ENCODE measurements at regions not wholly inside any gene's neighbourhood (a gene's known extent, or its start where the extent isn't known, plus 50 kb on each side); places are given as distances from the start of the nearest gene placed in this dataset.
"Not testable (repeated sequence)": the region's sequence is repeated elsewhere in the genome, so short reads cannot be mapped to it uniquely, and the experiment has no call there.

DNA sequence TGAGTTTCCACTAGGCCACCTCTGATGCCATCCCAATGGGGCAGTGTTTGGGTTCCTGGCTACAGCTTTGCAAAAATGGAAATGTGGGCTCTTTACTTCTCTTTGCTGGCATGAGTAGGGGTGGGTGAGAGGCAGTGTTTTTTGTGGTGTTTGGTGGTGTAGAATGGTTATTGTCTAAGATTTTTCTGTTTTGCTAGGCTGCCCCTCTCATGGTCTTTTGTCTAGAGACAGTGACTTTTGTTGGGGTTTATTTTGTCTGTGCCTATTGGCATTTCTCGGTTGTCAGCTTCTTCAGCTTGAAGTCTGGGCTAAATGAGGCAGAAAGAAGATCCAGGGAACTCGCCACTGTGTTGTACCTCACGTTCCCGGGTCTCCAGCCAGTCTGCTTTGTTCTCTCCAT, 112.1 kb downstream of the CENPF start:
- DNase-seq (ENCODE audit: low read depth in 2 of 2), result no peak

DNA sequence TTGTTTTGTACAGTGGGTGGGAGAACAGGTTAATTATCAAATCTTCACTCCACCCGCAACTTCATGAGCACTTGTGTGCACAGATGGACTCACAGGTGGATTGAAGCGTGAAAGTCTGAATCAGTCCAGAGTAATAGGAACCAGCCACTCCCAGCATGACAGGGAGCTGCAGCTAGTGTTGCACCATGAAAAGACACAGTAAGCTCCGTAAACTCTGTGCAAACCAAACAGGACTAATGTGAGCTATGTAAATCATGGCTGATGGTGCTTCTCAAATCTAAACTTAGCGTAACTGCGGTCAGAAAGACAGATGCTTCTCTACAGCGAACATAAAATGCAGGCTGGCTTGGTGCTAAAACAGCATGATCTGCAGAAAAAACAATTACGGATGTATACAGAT, 114.4 kb downstream of the CENPF start:
- no peak for DNase-seq (ENCODE audit: low read depth in 2 of 2)

DNA sequence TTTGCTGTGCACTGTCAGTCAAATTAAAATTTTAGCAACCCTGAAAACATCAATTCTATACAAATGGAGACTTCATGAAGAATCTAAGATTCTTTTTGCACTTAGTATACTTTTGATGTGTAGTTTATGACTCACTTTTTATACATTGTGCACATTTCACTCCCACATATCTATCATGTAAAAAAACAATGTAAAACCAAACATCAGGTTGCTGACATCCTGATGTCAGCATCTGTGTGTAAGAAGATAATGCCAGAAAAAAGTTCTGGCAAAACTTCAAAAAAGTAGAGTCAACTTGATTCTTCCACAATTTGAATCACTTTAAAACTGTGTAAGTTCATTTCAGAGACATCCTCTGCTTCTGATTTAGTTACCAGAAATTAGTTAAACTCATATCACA, 115.7 kb downstream of the CENPF start:
- DNase-seq (ENCODE audit: low read depth in 2 of 2), result no peak

DNA sequence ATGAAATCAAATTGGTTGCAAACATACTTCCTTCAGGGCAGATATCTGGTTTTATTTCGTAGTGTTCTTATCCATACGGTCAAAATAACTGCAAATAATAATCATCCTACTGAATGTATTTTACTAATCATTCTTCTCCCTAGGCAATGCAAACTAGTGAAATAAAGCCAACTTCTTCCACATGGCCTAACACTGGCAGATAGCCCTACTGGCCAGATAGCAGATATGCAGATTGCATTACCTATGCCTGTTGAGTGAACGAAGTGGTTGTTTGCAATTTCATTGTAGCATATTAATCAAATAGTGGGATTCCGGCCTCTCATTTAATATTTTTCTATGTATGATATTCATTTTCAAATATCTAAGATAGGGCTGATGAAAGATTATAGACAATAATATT, 116.2 kb downstream of the CENPF start:
- no peak for DNase-seq (ENCODE audit: low read depth in 2 of 2)

DNA sequence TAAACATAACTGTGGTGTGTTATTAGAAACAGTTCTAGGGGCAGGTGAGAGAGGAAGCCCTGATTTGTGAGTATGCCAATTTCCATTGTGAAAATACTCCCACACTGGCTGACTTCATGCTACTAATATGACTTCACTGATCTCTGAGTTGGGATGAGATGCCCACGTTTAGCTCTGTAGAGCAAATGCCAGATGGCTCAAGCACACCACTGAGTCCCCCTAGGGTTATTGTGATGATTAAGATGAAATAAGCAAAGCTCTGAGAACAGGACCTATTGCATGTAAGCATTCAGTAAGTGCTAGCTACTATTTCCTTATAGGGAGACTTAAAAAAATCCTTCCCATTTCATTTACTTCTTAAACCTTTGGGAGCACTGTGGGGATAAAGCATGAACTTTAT, 117.6 kb downstream of the CENPF start:
- no peak for DNase-seq (ENCODE audit: low read depth in 2 of 2)

DNA sequence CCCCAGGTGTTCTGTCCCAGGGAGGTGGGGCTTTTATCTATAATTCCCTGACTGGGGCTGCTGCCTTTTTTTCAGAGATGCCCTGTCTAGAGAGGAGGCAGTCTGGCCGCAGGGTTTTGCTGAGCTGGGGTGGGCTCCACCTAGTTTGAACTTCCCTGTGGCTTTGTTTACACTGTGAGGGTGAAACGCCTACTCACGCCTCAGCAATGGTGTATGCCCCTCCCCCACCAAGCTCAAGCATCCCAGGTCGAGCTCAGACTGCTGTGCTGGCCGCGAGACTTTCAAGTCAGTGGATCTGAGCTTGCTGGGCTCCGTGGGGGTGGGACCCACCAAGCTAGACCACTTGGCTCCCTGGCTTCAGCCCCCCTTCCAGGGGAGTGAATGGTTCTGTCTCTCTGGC, 124.3 kb downstream of the CENPF start:
- DNase-seq (ENCODE audit: low read depth in 2 of 2), result no peak

DNA sequence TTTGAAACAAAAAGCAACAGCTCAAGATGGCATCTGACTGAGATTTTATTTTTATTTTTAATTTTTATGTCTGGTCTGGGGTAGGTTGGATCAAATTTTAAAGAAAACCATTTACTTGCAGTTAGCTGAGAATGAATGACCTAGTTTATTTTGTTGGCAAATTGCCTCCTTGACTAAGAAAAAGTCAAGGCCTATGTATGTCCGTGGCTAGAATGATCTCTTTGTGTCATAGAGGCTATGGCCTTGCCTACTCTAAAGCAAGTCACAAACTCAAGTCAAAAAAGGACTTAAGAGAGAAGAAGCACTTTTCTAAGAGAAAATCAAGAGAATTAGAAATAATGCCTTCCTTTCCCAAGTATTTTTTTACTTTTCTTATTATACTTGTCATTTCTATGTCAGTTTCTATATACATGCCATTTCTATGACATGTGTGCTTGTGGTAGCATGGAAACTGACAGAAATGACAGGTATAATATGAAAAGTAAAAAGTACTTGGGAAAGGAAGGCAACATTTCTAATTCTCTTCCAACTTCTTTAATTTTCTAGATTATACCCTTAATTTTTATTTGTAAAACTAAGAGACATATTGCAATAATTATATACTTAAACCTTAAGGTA, 136.7 kb downstream of the CENPF start:
- DNase-seq (ENCODE audit: low read depth in 2 of 2), result no peak

DNA sequence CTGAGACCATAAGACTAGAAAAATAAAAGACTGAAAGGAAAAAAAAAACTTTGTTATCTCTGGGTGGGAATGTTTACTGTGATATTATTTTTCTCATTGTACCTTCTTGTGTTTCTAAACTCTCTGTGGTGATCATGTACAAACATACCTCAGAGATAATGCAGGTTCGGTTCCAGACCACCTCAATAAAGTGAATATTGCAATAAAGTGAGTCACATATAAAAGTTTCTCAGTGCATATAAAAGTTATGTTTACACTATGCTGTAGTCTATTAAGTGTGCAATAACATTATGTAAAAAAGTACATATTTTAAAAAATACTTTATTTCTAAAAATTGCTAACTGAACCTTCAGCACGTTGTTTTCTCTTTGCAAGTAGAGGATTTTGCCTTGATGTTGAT, 137.5 kb downstream of the CENPF start:
- no peak for DNase-seq (ENCODE audit: low read depth in 2 of 2)

DNA sequence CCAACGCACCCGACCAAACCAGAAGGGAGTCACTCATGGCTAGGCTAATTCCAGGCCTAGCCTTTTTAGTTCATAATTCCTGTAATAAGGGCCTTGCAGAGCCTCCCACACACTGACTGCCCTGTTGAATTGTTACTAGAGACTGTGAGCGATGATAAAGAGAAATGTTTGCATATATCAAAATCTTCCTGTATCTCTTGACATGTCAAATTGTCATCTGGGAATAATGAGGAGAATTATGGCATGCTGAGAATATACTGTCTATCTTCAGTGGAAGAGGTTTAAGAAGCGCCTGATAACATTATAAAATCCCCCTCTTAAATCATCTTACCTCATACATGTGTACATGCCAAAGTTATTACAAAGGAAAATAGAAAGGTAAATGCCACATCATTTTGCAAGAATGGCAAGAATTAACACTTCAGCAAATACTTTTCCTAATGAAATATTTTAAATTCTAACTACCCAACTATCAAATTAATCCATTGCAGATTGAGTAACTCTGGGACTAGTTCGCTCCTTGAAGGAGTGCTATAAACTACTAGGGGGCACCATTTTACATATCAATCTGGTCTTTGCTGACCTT, 144.1 kb downstream of the CENPF start:
- DNase-seq (ENCODE audit: low read depth in 2 of 2), result no peak

DNA sequence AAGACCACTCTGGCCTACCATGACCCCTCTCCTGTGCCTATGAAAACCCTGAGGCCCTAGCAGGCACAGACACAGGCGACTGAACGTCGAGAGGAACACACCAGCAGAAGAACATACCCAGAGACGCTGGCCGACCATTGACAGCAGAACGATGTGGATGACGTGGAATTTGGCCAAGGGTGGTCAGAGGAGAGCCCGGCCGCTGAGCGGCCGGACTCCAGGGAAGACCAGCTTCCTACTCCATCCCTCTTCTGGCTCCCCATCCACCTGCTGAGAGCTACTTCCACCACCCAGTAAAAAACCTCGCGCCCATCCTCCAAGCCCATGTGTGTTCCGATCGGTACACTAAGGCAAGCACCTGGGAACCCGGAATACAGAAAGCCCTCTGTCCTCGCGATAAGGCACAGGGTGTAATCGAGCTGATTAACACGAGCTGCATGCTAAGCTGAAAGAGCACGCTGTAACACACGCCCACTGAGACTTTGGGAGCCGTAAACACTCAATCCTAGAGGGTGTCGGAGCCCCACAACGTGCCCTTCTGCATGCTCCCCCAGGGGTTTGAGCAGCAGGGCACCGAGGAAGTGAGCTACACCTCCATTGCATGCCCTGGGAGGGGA, 150.3 kb downstream of the CENPF start:
- DNase-seq (ENCODE audit: low read depth in 2 of 2), result no peak

DNA sequence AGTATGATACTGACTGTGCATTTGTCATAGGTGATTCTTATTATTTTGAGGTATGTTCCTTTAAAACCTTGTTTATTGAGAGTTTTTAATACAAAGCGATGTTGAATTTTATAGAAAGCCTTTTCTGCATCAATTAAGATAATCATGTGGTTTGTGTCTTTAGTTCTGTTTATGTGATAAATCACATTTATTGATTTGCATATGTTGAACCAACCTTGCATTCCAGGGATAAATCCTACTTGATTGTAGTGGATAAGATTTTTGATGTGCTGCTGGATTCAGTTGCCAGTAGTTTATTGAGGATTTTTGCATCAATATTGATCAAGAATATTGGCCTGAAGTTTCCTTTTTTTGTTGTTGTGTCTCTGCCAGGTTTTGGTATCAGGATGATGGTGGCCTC, 158.0 kb downstream of the CENPF start:
- DNase-seq (ENCODE audit: low read depth in 2 of 2), result no peak

DNA sequence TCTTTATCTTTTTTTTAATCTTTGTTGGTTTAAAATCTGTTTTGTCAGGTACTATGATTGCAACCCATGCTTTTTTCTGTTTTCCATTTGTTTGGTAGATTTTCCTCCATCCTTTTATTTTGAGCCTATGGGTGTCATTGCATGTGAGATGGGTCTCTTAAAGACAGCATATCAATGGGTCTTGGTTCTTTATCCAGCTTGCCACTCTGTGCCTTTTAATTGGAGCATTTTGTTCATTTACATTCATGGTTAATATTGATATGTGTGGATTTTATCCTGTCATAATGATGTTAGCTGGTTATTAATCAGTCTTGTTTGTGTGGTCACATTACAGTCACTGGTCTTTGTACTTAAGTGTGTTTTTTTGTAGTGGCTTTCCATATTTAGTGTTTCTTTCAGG, 159.9 kb downstream of the CENPF start:
- DNase-seq (ENCODE audit: low read depth in 2 of 2), result no peak

DNA sequence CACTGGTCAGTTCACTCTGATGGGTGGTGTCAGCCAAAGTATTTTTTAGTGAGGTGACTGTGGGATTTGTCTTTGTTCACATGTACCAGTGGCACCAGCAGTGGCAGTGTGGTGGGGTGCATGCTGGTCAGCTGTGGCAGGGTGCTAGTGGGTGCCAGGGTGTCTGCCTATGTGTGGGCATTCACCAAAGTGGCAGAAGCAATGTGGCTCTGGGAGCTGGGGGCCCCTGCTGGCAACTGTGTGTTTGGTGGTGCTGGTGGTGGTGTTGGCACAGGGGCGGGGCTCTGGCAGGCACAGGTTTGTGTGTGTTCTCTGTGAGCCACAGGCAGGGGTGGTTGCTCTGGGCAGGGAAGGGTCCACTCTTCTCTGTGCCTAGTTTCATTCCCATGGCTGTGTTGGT, 161.5 kb downstream of the CENPF start:
- no peak for DNase-seq (ENCODE audit: low read depth in 2 of 2)

DNA sequence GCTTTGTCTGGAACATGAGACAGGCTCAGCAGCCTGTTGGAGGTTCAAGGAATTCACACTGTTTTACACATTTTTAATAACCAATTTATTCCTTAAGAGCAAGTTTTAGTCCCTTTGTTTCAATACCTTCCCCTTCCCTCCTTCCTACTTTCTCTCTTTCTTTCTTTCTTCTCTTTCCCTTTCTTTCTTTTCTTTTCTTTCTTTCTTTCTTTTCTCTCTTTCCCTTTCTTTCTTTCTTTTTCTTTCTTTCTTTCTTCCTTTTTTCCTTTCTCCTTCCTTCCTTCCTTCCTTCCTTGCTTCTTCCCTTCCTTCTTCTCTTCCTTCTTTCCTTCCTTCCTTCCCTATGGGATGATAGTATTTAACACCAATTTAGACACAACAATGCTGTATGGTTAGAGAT, 164.2 kb downstream of the CENPF start:
- no peak for DNase-seq (ENCODE audit: low read depth in 2 of 2)

DNA sequence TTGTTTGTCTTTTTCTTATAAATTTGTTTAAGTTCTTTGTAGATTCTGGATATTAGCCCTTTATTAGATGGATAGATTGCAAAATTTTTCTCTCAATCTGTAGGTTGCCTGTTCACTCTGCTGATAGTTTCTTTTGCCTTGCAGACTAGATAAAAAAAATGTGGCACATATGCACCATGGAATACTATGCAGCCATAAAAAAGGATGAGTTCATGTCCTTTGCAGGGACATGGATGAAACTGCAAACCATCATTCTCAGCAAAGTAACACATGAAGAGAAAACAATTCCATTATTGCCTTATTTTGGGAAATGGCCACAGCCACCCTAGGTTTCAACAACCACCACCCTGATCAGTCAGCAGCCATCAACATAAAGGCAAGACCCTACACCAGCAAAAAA, 166.7 kb downstream of the CENPF start:
- not testable (repeated sequence) for DNase-seq (ENCODE audit: low read depth in 2 of 2)

DNA sequence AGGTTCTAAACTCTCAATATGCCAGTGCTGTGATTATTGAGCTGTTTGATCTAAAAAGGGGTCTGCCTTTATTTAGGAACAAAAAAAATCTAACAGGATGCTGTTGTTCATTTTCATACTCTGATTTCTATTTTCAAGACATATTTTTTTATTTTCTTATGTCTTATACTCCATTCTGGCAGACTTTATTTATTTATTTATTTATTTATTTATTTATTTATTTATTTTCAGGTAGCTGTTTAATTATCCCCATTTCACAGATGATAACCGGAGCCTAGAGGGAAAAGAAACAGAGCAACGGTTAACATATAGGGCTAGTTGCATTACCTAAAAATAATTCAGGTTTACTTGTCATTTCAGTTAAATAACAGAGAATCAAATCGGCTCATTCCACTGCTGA, 174.4 kb downstream of the CENPF start:
- DNase-seq (ENCODE audit: low read depth in 2 of 2), result no peak

DNA sequence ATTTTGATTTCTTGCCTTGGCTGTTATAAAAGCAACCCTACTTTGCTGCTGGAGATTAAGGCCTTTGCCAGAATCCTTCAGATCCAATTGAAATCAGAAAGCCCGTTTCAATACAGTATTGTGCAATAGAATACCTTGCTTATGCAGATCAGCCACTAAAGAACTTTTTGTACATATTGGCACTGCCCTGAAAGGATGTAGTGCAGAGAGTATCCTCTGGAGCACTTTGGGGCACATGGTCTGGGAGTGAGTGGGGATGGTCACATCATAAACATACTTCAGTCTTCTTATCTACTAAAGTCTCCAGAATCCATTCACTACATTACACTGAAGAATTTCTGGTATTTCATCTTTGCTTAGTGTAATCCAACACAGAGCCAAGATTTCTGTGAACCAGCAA, 189.0 kb downstream of the CENPF start:
- no peak for DNase-seq (ENCODE audit: low read depth in 2 of 2)

DNA sequence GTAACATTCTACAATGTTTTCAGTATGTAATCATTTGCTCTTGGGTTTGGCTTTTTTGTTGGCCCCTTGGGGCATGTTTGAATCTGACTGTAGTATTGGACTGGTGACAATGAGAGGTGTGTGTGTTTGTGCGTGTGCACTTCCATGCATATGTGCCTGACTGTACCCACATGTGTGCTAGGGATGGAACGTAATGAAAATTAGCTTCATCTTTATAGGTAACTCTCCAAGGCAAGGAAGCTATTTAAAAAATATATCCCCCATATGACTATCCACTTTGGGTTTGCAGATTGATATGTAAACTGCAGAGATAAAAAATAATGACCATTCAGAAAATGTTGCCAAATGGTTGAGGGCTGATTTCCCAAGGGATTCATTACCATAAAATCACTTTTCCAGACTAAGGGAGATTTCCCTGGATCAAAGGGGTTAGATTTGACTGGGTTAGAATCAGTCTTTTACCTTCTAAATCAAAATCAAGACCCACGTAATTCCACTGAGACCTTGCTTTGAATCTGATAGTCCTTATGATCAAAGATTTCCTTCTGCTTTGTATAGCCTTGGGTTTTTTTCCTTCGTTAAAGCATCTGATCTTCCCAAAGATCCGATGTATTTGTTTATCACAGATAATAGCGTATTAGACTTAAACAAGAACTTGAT, 189.7 kb downstream of the CENPF start:
- no peak for DNase-seq (ENCODE audit: low read depth in 2 of 2)

DNA sequence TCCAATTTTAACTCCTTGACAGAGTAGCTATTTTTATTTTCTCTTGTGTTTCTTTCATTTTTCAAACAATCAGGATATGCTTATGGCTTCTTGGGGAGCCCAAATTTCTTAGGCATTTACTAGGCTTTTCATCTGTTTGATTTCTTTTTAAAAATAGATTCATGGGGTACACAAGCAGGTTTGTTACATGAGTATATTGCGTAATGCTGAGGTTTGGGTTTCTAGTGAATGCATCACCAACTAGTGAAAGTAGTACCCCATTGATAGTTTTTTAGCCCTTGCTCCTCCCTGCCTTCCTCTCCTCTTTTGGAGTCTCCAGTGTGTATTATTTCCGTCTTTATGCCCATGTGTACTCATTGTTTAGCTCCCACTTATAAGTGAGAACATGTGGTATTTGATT, 190.7 kb downstream of the CENPF start:
- no peak for DNase-seq (ENCODE audit: low read depth in 2 of 2)

DNA sequence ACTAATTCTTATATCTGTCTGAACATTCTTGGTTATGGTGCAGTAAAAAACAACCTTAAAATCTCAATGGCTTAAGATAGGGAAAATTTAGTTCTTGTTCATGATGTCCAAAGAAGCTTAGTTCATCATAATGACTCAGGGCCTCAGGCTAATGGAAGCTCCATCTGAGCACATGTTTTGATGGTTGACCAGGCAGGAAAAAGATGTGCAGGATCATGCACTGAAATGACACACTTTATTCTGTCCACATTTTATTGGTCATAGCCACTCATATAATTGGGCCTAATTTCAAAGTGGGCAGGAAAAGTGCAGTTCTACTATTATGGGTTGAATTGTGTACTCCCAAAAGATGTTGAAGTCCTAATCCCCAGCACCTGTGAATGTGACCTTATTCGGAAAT, 198.2 kb downstream of the CENPF start:
- DNase-seq (ENCODE audit: low read depth in 2 of 2), result no peak

DNA sequence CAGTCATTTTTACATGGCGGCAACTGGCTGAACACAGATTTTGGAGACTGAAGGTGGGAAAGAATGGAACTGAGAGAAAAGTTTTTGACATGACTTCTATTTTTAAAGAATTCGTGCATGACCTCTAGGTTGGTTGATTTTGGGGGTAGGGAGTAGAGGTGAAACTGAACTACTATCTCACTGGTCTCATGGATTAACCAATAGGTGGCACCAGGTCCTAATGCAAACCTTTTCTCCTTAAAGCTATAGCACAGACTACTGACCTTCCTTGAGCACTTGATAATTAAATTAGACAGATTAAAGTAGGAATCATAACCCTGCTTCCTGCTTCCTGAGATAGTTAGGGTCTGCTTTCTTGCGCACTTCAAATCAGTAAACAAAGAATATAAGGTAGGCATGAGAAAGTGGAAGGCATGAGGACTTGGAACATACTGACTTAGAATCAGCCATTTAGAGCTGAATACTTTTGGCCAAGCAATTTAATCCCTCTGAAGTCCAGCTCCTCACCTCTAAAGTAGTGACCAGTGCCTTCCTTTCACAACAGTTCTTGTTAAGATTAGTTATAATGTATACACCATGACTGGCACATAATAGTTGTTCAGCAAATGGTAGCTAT, 206.0 kb downstream of the CENPF start:
- no peak for DNase-seq (ENCODE audit: low read depth in 2 of 2)

DNA sequence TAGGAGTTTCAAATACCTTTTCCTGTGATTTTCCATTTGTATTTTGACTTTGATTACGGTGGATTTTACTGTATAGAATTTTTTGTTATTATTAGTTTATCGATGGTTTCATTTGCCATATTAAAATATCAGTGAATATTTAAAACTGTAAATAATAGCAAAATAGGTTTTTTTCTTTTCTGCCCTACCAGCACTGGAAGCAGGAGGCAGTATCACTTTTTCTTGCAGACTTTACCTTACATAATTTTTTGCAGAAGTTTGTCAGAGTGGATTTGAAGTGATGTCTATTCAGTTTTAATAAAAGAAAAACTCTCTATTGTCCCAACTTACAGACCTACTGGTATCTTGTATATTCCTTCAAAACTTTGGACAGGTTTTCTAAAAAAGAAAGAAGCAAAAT, 213.6 kb downstream of the CENPF start:
- DNase-seq (ENCODE audit: low read depth in 2 of 2), result no peak
